GM21825 (cell line): ENCODE measurements at regions not wholly inside any gene's neighbourhood (a gene's known extent, or its start where the extent isn't known, plus 50 kb on each side); places are given as distances from the start of the nearest gene placed in this dataset.

ENCODE experiments used
- ATAC-seq: cut with Tn5 transposase; IDR thresholded peaks from one replicate; pipeline ENCODE4 v1.9.1; 2021; ENCODE audit warnings: mild to moderate bottlenecking, moderate library complexity; ENCODE audit not compliant: unreplicated experiment

DNA sequence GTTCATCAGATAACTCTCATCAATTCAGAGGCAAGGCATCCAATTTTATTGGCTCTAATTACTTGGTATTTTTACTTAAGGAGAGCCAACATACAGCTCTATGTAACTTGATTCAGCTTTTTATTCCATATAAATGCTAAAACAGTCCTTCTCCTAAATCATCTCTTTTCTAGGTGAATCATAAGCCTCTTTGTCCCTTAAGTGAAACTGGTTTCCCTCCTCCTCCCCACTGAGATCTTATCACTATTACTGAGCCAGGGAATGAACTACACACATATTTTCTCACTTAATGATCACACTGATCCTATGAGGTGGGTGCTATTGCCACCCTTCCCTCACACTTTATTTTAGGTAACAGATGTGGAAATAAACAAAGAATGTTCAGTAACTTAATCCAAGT is 1143.8 kb downstream of the MAT2B start:
- ATAC-seq = no peak

DNA sequence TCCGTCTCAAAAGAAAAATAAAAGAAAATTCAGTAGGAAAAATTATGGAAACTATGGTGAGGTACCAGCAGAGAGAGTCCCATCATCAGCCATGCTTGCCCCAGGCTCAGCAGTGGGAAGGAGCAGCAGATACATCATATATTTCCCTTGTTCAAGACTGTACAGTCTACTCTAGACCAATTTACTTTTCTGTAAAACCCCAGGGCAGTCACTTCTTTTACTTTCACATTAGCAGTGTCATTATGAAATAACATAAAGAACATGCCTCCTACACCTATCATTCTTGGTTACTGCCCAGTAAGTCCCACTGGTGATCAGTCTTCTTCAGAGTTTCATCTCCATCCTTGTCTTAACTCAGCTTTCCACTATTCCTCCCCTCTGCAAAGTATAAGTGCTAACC is 1145.0 kb downstream of the MAT2B start:
- ATAC-seq = no peak

DNA sequence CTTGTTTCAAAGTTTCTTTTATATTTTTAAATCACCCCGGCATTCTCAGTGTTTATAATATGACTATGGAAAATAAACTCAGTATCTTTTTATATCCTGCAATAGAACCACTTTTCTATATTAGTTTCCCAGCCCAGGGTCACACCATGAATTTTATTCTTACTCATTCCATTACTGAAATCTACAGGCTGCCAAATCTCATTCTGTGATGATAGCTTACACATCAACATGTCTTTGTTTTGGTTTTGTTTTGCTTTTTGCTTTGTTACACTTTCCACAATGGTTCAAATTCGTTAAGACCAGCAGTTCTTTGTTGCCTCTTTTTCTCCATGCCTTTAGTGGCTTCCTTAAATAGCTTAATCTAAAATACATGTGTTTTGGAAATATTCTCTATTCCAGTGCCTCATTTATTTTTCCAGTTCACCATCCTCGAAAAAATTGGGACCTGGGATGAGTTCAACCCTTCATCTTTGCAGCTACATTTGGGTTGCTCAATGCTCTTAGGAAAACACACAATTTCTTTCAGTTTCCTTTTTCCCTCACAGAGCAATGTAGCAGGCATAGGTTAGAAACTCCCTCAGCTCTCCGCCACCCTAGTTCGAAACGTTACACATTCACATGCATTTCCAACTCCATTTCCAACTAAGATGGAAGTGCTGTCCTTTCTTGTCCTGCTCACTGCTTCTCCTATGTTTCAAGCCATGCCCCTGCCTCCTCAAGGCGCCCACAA is 1146.3 kb downstream of the MAT2B start:
- no peak for ATAC-seq

DNA sequence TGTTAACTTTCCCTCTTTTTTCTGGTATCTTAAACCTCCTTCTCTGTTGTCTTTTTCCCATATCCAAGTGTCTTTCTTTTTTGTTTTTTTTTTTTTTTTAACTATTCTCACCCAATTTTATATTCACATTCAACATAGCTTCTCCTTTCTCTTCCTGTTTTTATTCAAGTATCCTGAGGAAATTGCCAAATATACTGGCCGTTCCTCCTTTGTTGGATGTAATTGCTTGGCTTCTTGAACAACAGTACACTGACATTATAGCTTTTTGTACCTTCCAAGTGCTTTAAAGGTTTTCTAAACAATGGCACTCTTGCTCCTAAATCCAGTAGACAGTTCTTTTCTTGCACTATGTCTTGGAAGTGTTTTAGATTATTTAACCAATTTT is 1146.8 kb downstream of the MAT2B start:
- no peak for ATAC-seq

DNA sequence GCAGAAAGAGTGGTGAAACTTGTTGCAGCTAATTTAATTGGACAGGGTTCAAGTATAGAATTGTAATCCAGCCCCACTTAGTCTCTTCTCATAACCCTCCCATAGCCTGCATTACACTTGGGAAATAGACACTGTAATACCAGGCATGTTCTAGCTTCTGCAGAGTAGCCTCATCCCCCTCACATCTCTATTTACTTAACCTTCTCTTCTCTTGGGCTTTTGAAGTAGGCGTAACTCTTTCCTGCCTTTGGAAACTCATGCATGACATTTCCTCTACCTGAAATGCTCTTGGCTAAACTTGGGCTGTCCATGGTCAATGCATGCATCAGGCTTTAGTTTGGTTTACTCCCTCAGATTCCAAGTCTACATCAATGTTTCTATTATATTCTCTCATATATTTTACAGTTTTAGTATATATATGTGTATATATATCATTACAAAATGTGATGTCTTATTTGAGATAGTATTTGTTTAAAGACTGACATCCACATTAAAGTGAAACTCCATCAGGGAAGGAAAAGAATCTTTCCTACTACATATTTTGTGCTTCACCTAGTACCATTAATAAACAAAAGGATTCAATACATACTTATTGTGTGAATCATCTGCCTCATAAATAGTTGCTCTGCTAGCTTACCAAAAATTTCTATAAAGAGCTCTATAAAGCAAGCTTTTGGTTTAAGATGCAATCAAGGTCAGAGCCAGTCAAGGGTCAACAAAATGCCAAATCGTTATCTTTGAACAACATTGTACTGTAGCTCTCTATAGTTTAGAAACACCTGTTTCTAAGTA is 1158.0 kb downstream of the MAT2B start:
- ATAC-seq = no peak

DNA sequence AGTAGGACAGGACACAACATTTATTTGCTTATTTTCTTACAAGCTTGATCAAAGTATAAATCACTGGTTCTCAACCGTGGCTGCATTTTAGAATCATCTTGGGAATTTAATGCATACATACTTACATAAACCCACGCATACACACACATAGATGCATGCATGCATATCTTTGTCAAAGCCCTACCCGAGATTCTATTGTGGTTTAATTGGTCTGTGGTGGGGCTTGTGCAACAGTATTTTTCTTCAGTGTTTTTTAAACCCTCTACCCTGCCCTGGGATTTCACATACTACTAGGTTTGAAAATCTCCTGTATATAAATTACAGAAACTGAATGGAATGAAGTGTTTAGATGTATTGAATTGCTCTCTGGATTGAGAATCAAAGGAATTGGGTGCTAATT is 1166.2 kb downstream of the MAT2B start:
- no peak for ATAC-seq

DNA sequence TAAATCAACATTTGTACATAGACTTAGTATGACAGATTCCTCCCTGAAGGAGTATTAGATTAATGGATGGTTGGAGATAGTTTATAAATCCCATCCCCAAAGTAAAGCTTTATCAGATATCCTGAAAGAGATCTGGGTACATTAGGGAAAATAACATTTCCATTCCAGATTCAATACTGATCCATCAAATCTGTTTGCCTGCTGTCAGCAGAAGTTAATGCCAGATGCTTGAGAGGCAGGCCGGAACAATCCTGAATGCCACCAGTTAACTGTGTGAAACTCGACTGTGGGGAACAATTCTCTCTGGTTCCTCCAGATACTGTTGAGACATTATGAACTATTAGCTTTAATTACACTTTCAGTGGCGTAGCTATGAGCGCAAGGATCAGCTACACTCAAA is 1166.8 kb downstream of the MAT2B start:
- ATAC-seq = no peak

DNA sequence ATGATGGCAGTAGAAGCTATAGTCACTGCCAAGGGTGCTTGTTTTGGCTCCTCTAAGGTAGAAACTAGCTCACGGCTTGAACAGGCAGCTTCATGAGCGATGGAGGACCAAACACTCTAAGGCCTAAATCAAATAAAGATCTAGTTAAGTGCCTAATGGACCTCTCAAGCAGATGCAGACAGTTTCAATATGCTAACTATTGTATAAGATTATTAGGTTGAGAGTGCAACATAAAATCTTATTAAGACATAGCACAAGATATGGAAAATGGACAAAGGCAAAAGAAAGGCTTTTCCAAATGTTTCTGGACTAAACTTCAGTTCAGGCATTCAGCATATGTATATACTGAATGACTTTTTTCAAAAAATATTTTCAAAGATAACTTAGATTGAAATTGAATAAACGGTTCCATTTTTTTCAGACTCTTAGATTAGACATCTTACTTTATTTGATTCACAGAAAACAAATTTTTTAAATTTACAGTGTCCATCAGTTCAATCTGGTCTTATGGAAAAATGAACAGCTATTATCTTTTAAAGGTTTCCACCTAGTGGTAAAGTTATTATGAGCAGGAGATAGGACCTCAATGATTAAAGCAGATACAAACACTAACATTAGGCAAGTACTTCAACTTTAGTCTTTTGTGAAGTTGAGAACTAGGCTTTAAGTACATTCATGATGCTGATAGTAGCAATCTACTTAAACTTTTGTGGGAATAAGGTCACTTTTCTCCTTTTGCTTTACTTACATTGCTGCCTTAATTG is 1167.7 kb downstream of the MAT2B start:
- no peak for ATAC-seq

DNA sequence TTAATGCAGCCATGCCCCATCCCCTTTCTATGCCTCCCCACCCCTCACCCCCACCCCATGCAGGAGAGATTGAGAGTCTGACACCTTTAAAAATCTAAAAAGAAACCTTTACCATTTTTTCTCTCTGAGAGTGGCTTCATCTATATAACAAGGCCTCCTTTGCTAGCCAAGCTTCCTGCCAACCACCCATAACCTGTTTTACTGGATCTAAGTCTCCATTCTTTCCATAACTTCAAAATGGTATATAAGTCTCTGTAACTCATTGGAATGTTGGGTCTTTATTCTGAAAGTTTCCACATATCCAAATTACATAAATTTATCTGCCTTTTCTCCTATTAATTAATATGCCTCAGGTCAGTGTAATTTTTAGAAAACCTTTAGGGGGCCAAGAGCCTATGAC is 1174.0 kb downstream of the MAT2B start:
- no peak for ATAC-seq

DNA sequence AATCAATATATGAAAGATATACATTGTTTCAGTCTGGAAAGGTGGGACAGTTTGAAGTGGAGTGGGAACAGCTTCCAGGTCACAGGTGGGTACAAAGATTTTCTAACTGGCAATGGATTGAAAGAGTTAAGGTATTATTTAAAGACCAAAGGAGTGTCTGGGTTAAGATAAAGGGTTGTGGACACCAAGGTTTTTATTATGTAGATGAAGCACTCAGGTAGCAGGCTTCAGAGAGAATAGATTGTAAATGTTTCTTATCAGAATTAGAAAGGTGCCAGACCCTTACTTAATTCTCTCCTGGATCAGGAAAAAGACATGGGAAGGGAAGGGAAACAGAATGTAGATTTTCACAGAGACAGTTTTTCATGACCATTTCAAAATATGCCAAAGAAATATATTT is 1174.8 kb downstream of the MAT2B start:
- no peak for ATAC-seq

DNA sequence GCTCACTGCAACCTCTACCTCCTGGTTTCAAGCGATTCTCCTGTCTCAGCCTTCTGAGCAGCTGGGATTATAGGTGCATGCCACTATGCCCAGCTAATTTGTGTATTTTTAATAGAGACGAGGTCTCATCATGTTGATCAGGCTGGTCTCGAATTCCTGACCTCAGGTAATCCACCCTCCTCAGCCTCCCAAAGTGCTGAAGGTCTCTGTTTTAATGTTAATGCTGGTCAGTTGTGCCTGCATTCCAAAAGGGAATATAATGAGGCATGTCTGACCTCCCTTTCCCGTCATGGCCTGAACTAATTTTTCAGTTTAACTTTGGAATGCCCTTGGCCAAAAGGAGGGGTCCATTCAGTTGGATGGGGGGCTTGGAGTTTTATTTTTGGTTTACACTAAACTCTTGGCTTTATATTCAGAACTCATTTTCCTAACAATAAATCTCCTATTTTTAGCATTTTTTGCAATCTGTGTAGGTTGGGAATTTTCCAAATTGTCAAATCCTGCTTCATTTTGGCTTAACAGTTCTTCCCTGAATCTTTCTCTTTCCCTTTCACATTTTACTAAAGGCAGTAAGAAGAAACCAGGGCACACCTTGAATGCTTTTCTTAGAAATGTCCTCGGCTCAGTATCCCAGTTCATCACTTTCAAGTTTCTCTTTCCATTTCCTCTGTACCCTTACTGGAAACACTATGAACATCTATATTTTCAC is 1175.5 kb downstream of the MAT2B start:
- no peak for ATAC-seq

DNA sequence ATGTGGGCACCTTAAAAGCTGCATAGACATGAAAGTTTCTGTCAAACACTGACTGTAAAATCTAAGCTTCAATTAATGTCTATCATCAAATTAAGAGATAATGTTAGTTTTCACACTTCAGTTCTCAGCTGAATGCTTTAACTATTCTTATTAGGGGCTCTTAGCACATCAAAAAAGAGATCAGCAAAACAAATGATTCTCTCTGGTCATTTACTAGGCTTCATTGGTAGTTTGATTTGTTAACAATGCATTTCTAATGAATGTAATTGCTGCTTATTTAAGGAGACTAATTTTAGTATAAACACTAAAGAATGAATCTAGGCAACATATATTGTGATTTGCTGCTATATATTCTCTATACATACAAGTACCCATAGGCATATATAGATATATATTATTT is 1182.0 kb downstream of the MAT2B start:
- ATAC-seq = no peak

DNA sequence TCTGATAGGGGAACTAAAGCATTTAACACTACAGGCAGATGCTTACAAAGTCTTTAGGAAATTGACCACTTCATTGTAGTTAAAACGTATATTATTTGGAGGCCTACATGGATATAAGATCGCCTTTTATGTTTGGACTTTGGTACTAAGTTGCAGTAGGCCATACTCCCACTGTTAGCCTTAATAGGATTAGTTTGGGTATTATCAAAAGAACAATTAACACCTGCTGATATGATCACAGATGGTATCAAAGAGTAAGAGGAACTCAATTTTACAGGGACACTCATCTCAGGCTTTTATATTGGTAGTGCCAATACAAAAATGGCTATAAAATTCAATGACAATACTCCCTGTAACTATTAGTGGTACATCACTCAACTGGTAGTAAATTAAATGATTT is 1183.0 kb downstream of the MAT2B start:
- ATAC-seq = no peak

DNA sequence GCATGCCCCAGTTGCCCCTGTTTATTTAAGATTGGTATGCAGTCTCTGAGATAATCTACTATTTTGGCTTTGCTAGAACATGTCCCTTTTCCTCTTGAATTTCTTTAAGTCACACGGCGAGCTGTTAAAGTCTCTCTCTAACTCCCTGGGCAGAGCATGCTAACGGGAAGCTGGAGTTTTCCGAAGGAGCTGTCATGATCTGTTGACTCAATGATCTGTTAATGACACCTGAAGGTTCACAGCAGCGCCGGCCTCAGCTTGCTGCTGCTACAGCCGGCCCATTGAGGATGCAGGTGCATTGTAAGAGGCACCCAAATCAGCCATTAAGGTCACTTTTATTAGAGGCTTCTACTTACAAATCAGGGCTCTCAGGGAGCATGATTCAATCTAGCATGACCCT is 1203.4 kb downstream of the MAT2B start:
- no peak for ATAC-seq

DNA sequence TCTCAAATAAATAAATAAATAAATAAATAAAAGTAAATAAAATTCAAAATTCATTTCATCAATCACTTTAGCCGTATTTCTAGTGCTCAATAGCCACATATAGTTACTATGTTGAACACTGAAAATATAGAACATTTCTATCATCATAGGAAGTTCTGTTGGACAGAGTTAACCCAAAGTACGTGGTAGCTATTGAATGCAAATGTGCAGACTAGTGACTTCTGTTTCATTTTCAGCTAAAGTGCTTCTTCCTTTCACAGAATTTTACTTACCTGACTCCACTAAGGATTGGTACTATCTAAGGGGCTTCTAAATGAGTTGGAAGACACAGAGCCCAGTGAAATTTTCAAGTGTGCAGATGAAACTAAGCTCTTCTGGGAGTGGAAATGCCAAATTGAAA is 1208.3 kb downstream of the MAT2B start:
- no peak for ATAC-seq

DNA sequence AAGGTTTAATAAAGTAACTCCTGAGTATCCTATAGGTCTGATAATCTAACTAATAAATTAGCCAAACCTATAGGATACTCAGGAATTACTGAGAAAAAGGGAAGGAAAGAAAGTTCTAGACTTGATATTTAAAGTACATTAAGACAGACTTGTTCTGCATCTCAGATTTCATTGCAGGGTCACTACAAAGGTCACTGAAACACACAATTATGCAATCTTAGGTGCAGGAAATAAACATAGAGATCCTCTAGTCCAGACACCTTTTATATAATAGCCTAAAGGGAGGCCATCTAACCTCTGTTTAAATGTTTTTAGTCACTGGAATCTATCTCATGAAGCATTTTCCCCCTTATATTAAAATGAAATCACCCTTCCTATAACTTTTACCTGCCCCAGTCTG is 1215.7 kb downstream of the MAT2B start:
- ATAC-seq = no peak

DNA sequence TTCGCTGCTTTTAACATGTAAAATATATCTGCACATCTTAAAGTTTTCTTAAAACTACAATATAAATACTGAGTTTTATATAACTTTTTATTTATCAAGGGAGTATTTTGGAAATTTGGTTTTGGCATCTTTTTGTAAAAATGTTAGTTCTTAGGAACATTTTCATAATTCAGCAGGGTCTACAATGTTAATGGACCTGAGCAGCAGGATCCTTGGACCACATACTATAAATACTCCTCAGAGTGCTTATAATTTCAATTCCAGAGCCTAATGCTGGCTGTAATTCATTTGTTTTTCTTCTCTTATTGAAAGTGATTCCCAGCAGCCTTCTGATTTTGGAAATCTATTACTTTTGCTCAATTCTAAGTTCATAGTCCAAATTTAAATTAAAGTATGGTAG is 1216.2 kb downstream of the MAT2B start:
- no peak for ATAC-seq

DNA sequence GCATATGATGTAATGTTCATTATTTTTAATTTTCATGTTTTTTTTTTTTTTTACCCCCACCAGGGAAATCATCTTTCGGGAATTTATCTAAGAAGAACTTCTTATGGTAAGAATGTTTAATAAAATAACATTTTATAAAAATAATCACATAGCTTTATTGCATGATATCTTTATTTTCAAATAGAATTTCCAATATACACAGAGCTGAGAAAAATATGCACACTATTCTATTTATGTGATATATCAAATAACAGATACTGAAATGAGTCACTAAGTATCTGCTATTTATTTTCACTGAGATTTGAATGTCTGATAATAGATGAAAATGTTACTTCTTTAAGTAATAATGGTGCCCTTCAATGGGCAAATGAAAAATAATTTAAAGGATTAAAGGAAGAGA is 1217.3 kb downstream of the MAT2B start:
- ATAC-seq = no peak

DNA sequence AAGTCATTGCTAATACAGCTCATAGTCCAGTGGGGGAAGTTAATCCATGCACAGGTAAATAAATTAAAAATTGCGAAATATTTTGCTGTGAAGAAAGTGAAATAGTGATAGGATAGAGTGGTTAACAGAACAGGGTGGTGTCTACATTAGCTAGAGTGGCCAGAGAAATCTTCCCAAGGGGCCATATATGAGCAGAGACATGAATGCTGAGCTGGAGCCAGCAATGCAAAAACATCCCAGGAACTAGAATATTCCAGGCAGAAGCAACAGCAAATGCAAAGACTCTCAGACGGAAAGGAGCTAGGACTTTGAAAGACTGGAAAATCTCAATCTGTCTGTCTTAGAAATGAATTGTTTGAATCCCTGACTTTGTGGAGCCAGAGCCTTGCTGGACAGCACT is 1221.6 kb downstream of the MAT2B start:
- ATAC-seq = no peak

DNA sequence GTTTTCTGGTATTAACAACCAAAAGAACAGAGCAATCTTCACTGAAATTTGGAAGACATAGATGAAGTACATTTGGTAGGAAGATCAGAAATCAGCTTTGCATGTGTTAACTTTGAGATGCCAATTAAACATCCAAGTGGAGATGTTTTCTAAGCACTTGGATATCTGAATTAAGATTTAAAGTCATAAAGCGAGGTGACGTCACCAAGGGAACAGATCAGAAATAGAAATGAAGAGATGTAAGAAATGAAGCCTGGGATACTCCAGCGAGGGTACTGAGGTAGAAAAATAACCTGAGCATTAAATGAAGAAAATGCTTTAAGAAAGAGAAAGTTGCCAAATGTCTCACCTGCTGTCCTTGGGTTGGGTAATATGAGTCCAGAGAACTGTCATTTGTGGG is 1223.3 kb downstream of the MAT2B start:
- no peak for ATAC-seq

DNA sequence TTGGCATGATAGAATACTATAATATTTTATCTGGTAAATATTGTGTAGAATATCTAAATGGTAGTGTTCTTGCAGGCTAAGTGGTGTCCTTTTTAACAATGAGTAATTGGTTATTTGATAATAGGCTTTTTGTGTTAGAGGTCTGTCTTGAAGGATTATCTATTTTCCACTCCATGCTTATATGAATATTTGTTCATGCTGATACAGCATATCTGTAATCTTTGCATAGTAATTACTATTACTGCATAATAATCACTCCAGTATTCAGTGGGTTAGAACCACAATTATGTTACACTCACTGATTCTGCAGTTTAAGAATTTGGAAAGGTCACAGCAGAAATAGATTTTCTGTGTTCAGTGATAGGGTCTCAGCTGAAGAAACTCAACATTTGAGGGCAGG is 1229.9 kb downstream of the MAT2B start:
- ATAC-seq = no peak
